Ovary (tissue), 7 donors: ENCODE measurements at regions not wholly inside any gene's neighbourhood (a gene's known extent, or its start where the extent isn't known, plus 50 kb on each side); places are given as distances from the start of the nearest gene placed in this dataset.

ENCODE experiments used
- DNase-seq, 5 donors: peaks; one replicate each; pipeline ENCODE4 v3.0.0-alpha.2; 2019 to 2020
- H3K27ac ChIP-seq, 2 donors: fragments of 200-600 bp; one replicate each; pipeline versions ENCODE4 v1.5.1 to v1.8.0; 2019 to 2022
- H3K27me3 ChIP-seq: fragments of 200-600 bp; one replicate; pipeline ENCODE4 v1.8.0; 2022
- H3K36me3 ChIP-seq: fragments of 200-600 bp; sonication (generic); one replicate; pipeline ENCODE4 v1.5.1; 2019
- H3K4me1 ChIP-seq: one replicate; pipeline ENCODE4 v1.8.1; 2013; ENCODE audit warnings: mild to moderate bottlenecking, moderate library complexity; ENCODE audit not compliant: insufficient read depth
- H3K4me3 ChIP-seq: fragments of 200-600 bp; sonication (generic); one replicate; pipeline ENCODE4 v1.5.1; 2017
- H3K9me3 ChIP-seq, 2 donors: fragments of 200-600 bp in 1 of 2; sonication (generic) in 1 of 2; one replicate each; pipeline versions ENCODE4 v1.5.1 to v1.8.1; 2013 to 2019; ENCODE audit warnings: mild to moderate bottlenecking in 1 of 2, moderate library complexity in 1 of 2
- CTCF ChIP-seq, 3 donors: fragments of 450-650 bp in 2 of 3; fragments of 200-600 bp in 1 of 3; IDR thresholded peaks; one replicate each; pipeline versions ENCODE4 v1.5.1 to v1.8.0; 2016 to 2022; ENCODE audit warnings: antibody characterized with exemption in 3 of 3, mild to moderate bottlenecking in 1 of 3
- EP300 ChIP-seq: sonication (generic); formaldehyde crosslinking; IDR thresholded peaks from one replicate; pipeline ENCODE4 v1.6.1; 2017; ENCODE audit warnings: antibody characterized with exemption
- POLR2A ChIP-seq: fragments of 450-650 bp; IDR thresholded peaks from one replicate; pipeline ENCODE4 v1.6.1; 2017; ENCODE audit warnings: antibody characterized with exemption, mild to moderate bottlenecking, moderate library complexity
- WGBS, 3 donors: extraction: QIAGEN DNeasy Blood & Tissue Kit in 1 of 3; methylation state at CpG; one replicate each; pipeline versions ENCODE4 v1.1.5 to v1.1.7; 2013 to 2017; 5-methylcytosine and 5-hydroxymethylcytosine counted together
- intact Hi-C, 4 donors: fragments of 100-400 bp; cut with DNase I; formaldehyde crosslinking; loops; one replicate each; pipeline versions ENCODE4 v1.11.0 to v1.15.1; 2022 to 2023
- donor health status: DM: no; HTN: no; CAD: no; lungs with moderate emphysema.
- donor health status: DM: no; HTN: no; CAD: no.
- donor health status: Bipolar disorder and iron deficiency.
- donor health status: DM: no; HTN: no; CAD: no.
- donor health status: DM: yes; HTN: yes; CAD: no.

- H3K4me3 ChIP-seq = no peak overlapping the region
- no peaks in the 10 kb centered on the region for H3K36me3 ChIP-seq
- H3K27ac ChIP-seq = no peak overlapping the region
- DNase-seq = no peak
- no peaks in the 10 kb centered on the region for H3K4me1 ChIP-seq
- intact Hi-C loops = no loop called here
- no peak for TF ChIP-seq EP300
- TF ChIP-seq CTCF (IDR thresholded peaks at IDR 0.05) = no peak
- no peak for TF ChIP-seq POLR2A
- 36 to 45% (median 42%) methylated on average over 5 of the region's 5 CpGs for WGBS, 3 donors
- no peaks in the 10 kb centered on the region for H3K9me3 ChIP-seq
- no peaks in the 10 kb centered on the region for H3K27me3 ChIP-seq
Measured at GRCh38 chr11:27783701-27784355, 83.6 kb upstream of the BDNF start.

DNA sequence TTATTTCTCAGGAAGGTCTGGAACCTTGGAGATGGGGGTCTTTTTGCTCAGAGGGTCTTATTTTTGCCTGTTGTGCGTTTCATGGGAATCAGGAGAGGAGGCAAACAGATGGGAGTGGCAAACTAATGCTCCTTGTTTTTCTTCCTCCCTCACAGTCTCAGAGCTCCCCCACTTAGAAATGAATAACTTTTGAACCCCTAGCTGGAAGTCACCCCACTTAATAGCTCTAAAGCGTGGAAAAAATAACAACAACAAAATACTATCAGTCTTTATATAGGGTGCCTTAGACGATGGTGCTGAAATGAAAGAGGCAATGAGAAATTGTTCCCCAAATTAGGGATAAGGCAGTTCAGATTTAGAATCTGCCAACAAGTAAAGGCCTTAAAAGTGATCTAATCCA, 76.8 kb upstream of the BDNF start:
- intact Hi-C loops = no loop called here
- WGBS, 3 donors = 33 to 57% (median 37%) methylated on average over 3 of the region's 3 CpGs
- H3K27me3 ChIP-seq = no peaks in the 10 kb centered on the region
- no peak overlapping the region for H3K27ac ChIP-seq
- H3K9me3 ChIP-seq = no peaks in the 10 kb centered on the region
- no peaks in the 10 kb centered on the region for H3K4me1 ChIP-seq
- no peaks in the 10 kb centered on the region for H3K36me3 ChIP-seq
- no peak for TF ChIP-seq EP300
- no peak for TF ChIP-seq POLR2A
- no peak for TF ChIP-seq CTCF (IDR thresholded peaks at IDR 0.05)
- H3K4me3 ChIP-seq = no peak overlapping the region
- DNase-seq = no peak

GRCh38 chr11:27773884-27774283, 73.6 kb upstream of the BDNF start:
- Histone ChIP-seq H3K36me3 (no peaks in the 10 kb centered on the region), H3K27me3 (no peaks in the 10 kb centered on the region), H3K4me3 (no peak overlapping the region), H3K27ac (no peak overlapping the region), H3K9me3 (no peaks in the 10 kb centered on the region), H3K4me1 (no peaks in the 10 kb centered on the region)
- 33 to 57% (median 45%) methylated on average over 1 of the region's 1 CpG for WGBS, 3 donors
- TF ChIP-seq EP300 (no peak), POLR2A (no peak), CTCF (IDR thresholded peaks at IDR 0.05) (no peak)
- intact Hi-C loops = loop anchor here in 1 of 4 donors (2.0 kb wide), 1 partner anchor 47 kb away; no protein-coding TSS in a partner anchor
- no peak for DNase-seq

- Histone ChIP-seq H3K36me3 (no peaks in the 10 kb centered on the region), H3K4me3 (no peak overlapping the region), H3K27ac (no peak overlapping the region), H3K9me3 (no peaks in the 10 kb centered on the region), H3K4me1 (no peaks in the 10 kb centered on the region), H3K27me3 (no peaks in the 10 kb centered on the region)
- TF ChIP-seq EP300 (no peak), POLR2A (no peak), CTCF (IDR thresholded peaks at IDR 0.05) (no peak)
- DNase-seq = no peak
- intact Hi-C loops = no loop called here
Measured at GRCh38 chr11:27771516-27771915, 71.3 kb upstream of the BDNF start.
